ENCODE measurements at regions not wholly inside any gene's neighbourhood (a gene's known extent, or its start where the extent isn't known, plus 50 kb on each side); places are given as distances from the start of the nearest gene placed in this dataset.

- H3K9me3 ChIP-seq (ENCODE audit: control insufficient read depth in 2 of 3, insufficient read depth in 1 of 3, low read length in 3 of 3): no peaks in the 10 kb centered on the region
- H3K27ac ChIP-seq (ENCODE audit: low read depth in 2 of 2, low read length in 2 of 2): no peak overlapping the region
- H3K27me3 ChIP-seq (ENCODE audit: control insufficient read depth, insufficient read depth, low read length): no peaks in the 10 kb centered on the region
- intact Hi-C loops (cut with DNase I): no loop called here
- H3K4me3 ChIP-seq (ENCODE audit: low read length in 3 of 3): no peak overlapping the region
- DNase-seq (no peak), FAIRE-seq (no peak)
- no peaks in the 10 kb centered on the region for H3K36me3 ChIP-seq (ENCODE audit: control insufficient read depth in 2 of 3, insufficient read depth in 3 of 3, low read length in 3 of 3)
- no peak for TF ChIP-seq CTCF (IDR thresholded peaks at IDR 0.05; ENCODE audit: borderline replicate concordance, extremely low read depth, insufficient read depth)
- no peak overlapping the region for H3K9ac ChIP-seq (ENCODE audit: low read length in 3 of 3)
- no peaks in the 10 kb centered on the region for H3K4me1 ChIP-seq (ENCODE audit: control insufficient read depth in 2 of 3, insufficient read depth in 2 of 3, low read depth in 1 of 3, low read length in 3 of 3)
These were observed 215.3 kb downstream of the CALCRL start for GRCh38 chr2:187232749-187233148.

- DNase-seq (no peak), FAIRE-seq (no peak)
- Histone ChIP-seq H3K9me3 (ENCODE audit: control insufficient read depth in 2 of 3, insufficient read depth in 1 of 3, low read length in 3 of 3) (no peaks in the 10 kb centered on the region), H3K9ac (ENCODE audit: low read length in 3 of 3) (no peak overlapping the region), H3K36me3 (ENCODE audit: control insufficient read depth in 2 of 3, insufficient read depth in 3 of 3, low read length in 3 of 3) (no peaks in the 10 kb centered on the region), H3K4me3 (ENCODE audit: low read length in 3 of 3) (no peak overlapping the region), H3K27ac (ENCODE audit: low read depth in 2 of 2, low read length in 2 of 2) (no peak overlapping the region), H3K4me1 (ENCODE audit: control insufficient read depth in 2 of 3, insufficient read depth in 2 of 3, low read depth in 1 of 3, low read length in 3 of 3) (no peaks in the 10 kb centered on the region), H3K27me3 (ENCODE audit: control insufficient read depth, insufficient read depth, low read length) (no peaks in the 10 kb centered on the region)
- no peak for TF ChIP-seq CTCF (IDR thresholded peaks at IDR 0.05; ENCODE audit: borderline replicate concordance, extremely low read depth, insufficient read depth)
- intact Hi-C loops (cut with DNase I): no loop called here
These were observed 218.0 kb downstream of the CALCRL start for GRCh38 chr2:187230088-187230487.

- no peak for FAIRE-seq
- no peaks in the 10 kb centered on the region for H3K36me3 ChIP-seq (ENCODE audit: control insufficient read depth in 2 of 3, insufficient read depth in 3 of 3, low read length in 3 of 3)
- intact Hi-C loops (cut with DNase I): no loop called here
These were observed 219.1 kb downstream of the CALCRL start for GRCh38 chr2:187228986-187229385.

More at GRCh38 chr2:187228986-187229385, 219.1 kb downstream of the CALCRL start:
- Histone ChIP-seq H3K27ac (ENCODE audit: low read depth in 2 of 2, low read length in 2 of 2) (no peak overlapping the region), H3K4me3 (ENCODE audit: low read length in 3 of 3) (no peak overlapping the region), H3K9me3 (ENCODE audit: control insufficient read depth in 2 of 3, insufficient read depth in 1 of 3, low read length in 3 of 3) (no peaks in the 10 kb centered on the region), H3K27me3 (ENCODE audit: control insufficient read depth, insufficient read depth, low read length) (no peaks in the 10 kb centered on the region), H3K4me1 (ENCODE audit: control insufficient read depth in 2 of 3, insufficient read depth in 2 of 3, low read depth in 1 of 3, low read length in 3 of 3) (no peaks in the 10 kb centered on the region), H3K9ac (ENCODE audit: low read length in 3 of 3) (no peak overlapping the region)
- no peak for DNase-seq
- TF ChIP-seq CTCF (IDR thresholded peaks at IDR 0.05; ENCODE audit: borderline replicate concordance, extremely low read depth, insufficient read depth): no peak

Data from kidney (tissue), 13 donors.